ENCODE measurements at regions not wholly inside any gene's neighbourhood (a gene's known extent, or its start where the extent isn't known, plus 50 kb on each side); places are given as distances from the start of the nearest gene placed in this dataset.
"Not testable (repeated sequence)": the region's sequence is repeated elsewhere in the genome, so short reads cannot be mapped to it uniquely, and the experiment has no call there.

- WGBS, 2 donors (ENCODE audit: low coverage in 1 of 2) = 57% methylated on average over 12 of the region's 12 CpGs; no CpG with 5 or more reads in 1 of the 2 donors
- Histone ChIP-seq H3K36me3 (no peaks in the 10 kb centered on the region), H3K9me3 (no peaks in the 10 kb centered on the region), H3K4me3 (peak overlapping the region; percentile 34 to 69 (median 45)), H3K27me3 (no peaks in the 10 kb centered on the region), H3K4me1 (peaks cover 0 to 4% (median 2%) of the 10 kb centered on the region in 4 donors), H3K27ac (peak overlapping the region; percentile 84 to 92 (median 90))
- TF ChIP-seq, protein P1, sequence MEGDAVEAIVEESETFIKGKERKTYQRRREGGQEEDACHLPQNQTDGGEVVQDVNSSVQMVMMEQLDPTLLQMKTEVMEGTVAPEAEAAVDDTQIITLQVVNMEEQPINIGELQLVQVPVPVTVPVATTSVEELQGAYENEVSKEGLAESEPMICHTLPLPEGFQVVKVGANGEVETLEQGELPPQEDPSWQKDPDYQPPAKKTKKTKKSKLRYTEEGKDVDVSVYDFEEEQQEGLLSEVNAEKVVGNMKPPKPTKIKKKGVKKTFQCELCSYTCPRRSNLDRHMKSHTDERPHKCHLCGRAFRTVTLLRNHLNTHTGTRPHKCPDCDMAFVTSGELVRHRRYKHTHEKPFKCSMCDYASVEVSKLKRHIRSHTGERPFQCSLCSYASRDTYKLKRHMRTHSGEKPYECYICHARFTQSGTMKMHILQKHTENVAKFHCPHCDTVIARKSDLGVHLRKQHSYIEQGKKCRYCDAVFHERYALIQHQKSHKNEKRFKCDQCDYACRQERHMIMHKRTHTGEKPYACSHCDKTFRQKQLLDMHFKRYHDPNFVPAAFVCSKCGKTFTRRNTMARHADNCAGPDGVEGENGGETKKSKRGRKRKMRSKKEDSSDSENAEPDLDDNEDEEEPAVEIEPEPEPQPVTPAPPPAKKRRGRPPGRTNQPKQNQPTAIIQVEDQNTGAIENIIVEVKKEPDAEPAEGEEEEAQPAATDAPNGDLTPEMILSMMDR (IDR thresholded peaks at IDR 0.05) = no peak
- TF ChIP-seq POLR2A (IDR thresholded peaks at IDR 0.05) (no peak), POLR2AphosphoS5 (IDR thresholded peaks at IDR 0.05) (no peak), EP300 (IDR thresholded peaks at IDR 0.05; ENCODE audit: low read depth) (no peak)
- no peak for DNase-seq
- intact Hi-C loops (cut with DNase I; ENCODE audit: low total_unique reads) (no loop called here), in situ Hi-C loops (cut with MboI; ENCODE audit: low pct_ligation_motif_present in 1 of 4, low pct_unique_long_range_greater_than_20kb in 1 of 4, low sequenced_read_pairs in 3 of 4) (loop anchor here in 3 of 4 donors (25.0 kb wide), 2 partner anchors 524 to 551 kb away; partner anchors contain the start of gene RRAGB (in 2 of the 3))
Observed at GRCh38 chrX:55161581-55161980, 58.6 kb upstream of the PAGE5 start.

DNA sequence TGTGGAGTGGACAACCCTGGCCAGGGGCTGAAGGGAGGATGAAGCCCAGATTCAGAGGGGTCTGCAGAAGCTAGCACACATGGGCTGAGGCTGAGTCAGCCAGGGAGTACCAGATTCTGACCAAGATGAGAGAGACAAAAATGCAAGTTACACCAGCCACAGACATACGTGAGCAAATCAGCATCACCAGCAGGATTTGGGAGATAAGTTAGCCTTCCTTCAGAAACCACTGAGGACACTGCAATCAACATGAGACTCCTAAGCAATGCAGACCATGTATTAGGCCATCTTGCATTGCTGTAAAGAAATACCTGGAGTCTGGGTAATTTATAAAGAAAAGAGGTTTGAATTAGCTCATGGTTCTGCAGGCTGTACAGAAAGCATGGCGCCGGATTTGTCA lies 57.0 kb upstream of the PAGE5 start:
- TF ChIP-seq EP300 (IDR thresholded peaks at IDR 0.05; ENCODE audit: low read depth) (no peak), POLR2AphosphoS5 (IDR thresholded peaks at IDR 0.05) (no peak), POLR2A (IDR thresholded peaks at IDR 0.05) (no peak)
- TF ChIP-seq, protein P1 (IDR thresholded peaks at IDR 0.05) = no peak
- H3K9me3 ChIP-seq = no peaks in the 10 kb centered on the region
- H3K4me3 ChIP-seq = no peak overlapping the region
- H3K4me1 ChIP-seq = peaks cover 0 to 4% (median 2%) of the 10 kb centered on the region in 4 donors
- in situ Hi-C loops (cut with MboI; ENCODE audit: low pct_ligation_motif_present in 1 of 4, low pct_unique_long_range_greater_than_20kb in 1 of 4, low sequenced_read_pairs in 3 of 4) = loop anchor here in 3 of 4 donors (25.0 kb wide), 2 partner anchors 526 to 549 kb away; partner anchors contain the start of gene RRAGB (in 2 of the 3)
- H3K36me3 ChIP-seq = no peaks in the 10 kb centered on the region
- intact Hi-C loops (cut with DNase I; ENCODE audit: low total_unique reads) = no loop called here
- DNase-seq = no peak
- H3K27me3 ChIP-seq = no peaks in the 10 kb centered on the region
- H3K27ac ChIP-seq = no peak overlapping the region
- WGBS, 2 donors (ENCODE audit: low coverage in 1 of 2) = 92% methylated on average over 3 of the region's 3 CpGs; no CpG with 5 or more reads in 1 of the 2 donors

GRCh38 chrX:55165026-55165425 lies 55.1 kb upstream of the PAGE5 start:
- DNase-seq; H3K4me1 ChIP-seq; H3K27ac ChIP-seq; H3K9me3 ChIP-seq; intact Hi-C loops (cut with DNase I; ENCODE audit: low total_unique reads); H3K4me3 ChIP-seq; H3K36me3 ChIP-seq; H3K27me3 ChIP-seq: not testable (repeated sequence)
- in situ Hi-C loops (cut with MboI; ENCODE audit: low pct_ligation_motif_present in 1 of 4, low pct_unique_long_range_greater_than_20kb in 1 of 4, low sequenced_read_pairs in 3 of 4) = loop anchor here in 3 of 4 donors (25.0 kb wide), 2 partner anchors 528 to 547 kb away; partner anchors contain the start of gene RRAGB (in 2 of the 3)
- 61% methylated on average over 4 of the region's 4 CpGs; no CpG with 5 or more reads in 1 of the 2 donors for WGBS, 2 donors (ENCODE audit: low coverage in 1 of 2)

DNA sequence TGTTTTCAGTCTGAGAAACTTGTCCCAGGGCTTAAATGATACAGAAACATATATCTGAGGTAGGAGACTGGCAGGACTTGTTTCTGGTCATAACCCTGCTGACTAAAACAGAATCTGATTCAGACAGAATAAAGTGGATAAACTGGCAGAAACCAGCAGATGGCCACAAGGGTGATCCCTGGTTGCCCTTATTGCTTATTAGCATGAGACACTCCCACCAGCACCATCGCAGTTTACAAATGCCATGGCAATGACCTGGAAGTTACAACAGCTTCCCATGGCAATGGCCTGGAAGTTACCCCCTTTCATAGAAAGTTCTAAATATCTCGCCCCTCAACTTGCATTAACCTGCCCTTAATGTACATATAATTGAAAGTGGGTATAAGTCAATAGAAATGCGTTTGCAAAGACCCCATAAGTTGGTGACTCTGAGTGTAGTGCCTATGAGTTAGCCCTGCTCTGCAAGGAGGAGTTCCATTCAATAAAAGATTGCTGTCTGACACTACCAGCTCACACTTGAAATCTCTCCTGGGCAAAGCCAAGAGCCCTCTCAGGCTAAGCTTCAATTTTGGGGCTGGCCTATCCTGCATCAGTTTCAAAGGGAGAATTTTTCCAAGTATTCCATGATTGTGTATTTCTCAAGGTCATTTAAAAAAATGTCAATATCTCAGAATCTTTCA lies 52.9 kb upstream of the PAGE5 start:
- Histone ChIP-seq H3K9me3 (no peaks in the 10 kb centered on the region), H3K4me1 (no peaks in the 10 kb centered on the region), H3K27ac (no peak overlapping the region), H3K36me3 (no peaks in the 10 kb centered on the region), H3K27me3 (no peaks in the 10 kb centered on the region), H3K4me3 (no peak overlapping the region)
- in situ Hi-C loops (cut with MboI; ENCODE audit: low pct_ligation_motif_present in 1 of 4, low pct_unique_long_range_greater_than_20kb in 1 of 4, low sequenced_read_pairs in 3 of 4) = loop anchor here in 3 of 4 donors (25.0 kb wide), 2 partner anchors 530 to 545 kb away; partner anchors contain the start of gene RRAGB (in 2 of the 3)
- intact Hi-C loops (cut with DNase I; ENCODE audit: low total_unique reads) = no loop called here
- DNase-seq = no peak
- TF ChIP-seq, protein P1 (IDR thresholded peaks at IDR 0.05) = no peak
- no peak for TF ChIP-seq EP300 (IDR thresholded peaks at IDR 0.05; ENCODE audit: low read depth)
- no peak for TF ChIP-seq POLR2AphosphoS5 (IDR thresholded peaks at IDR 0.05)
- 62 to 80% methylated on average over 2 to 3 of the region's 3 CpGs for WGBS, 2 donors (ENCODE audit: low coverage in 1 of 2)
